ENCODE measurements at regions not wholly inside any gene's neighbourhood (a gene's known extent, or its start where the extent isn't known, plus 50 kb on each side); places are given as distances from the start of the nearest gene placed in this dataset.

DNA sequence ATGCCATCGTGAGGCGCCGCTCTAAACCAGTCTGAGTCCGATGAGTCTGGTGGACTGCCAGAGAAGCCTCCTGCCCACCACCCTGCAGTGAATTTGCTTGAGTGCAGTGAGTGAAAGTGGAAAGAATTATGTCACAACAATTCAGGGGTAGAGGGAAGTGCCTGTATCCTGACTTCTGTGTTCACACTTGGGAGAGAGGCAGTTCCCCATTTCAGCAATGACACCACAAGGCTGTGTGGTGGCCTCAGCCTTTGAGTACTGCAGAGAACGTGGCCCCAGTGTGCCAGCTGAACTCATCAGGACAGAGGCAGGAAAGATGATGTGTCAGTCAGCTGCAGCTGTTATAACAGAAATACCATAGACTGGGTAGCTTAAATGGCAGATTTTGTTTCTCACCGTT, 155.6 kb downstream of the COG6 start:
- TF ChIP-seq, protein P1, sequence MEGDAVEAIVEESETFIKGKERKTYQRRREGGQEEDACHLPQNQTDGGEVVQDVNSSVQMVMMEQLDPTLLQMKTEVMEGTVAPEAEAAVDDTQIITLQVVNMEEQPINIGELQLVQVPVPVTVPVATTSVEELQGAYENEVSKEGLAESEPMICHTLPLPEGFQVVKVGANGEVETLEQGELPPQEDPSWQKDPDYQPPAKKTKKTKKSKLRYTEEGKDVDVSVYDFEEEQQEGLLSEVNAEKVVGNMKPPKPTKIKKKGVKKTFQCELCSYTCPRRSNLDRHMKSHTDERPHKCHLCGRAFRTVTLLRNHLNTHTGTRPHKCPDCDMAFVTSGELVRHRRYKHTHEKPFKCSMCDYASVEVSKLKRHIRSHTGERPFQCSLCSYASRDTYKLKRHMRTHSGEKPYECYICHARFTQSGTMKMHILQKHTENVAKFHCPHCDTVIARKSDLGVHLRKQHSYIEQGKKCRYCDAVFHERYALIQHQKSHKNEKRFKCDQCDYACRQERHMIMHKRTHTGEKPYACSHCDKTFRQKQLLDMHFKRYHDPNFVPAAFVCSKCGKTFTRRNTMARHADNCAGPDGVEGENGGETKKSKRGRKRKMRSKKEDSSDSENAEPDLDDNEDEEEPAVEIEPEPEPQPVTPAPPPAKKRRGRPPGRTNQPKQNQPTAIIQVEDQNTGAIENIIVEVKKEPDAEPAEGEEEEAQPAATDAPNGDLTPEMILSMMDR (IDR thresholded peaks at IDR 0.05), result no peak
- no peak for TF ChIP-seq POLR2A (IDR thresholded peaks at IDR 0.05)
